Stomach smooth muscle (tissue), 2 donors: ENCODE measurements at regions not wholly inside any gene's neighbourhood (a gene's known extent, or its start where the extent isn't known, plus 50 kb on each side); places are given as distances from the start of the nearest gene placed in this dataset.
"Not testable (repeated sequence)": the region's sequence is repeated elsewhere in the genome, so short reads cannot be mapped to it uniquely, and the experiment has no call there.

Source experiments
- H3K27ac ChIP-seq: one replicate; pipeline ENCODE4 v1.7.0; 2013; ENCODE audit warnings: mild to moderate bottlenecking, low read length, inconsistent platforms
- H3K27me3 ChIP-seq, 2 donors: one replicate each; pipeline ENCODE4 v1.7.0; 2013; ENCODE audit warnings: low read length in 2 of 2; ENCODE audit not compliant: insufficient read depth in 2 of 2, control insufficient read depth in 1 of 2
- H3K36me3 ChIP-seq, 2 donors: one replicate each; pipeline ENCODE4 v1.7.0; 2013; ENCODE audit warnings: low read length in 2 of 2; ENCODE audit not compliant: control insufficient read depth in 2 of 2, insufficient read depth in 2 of 2
- H3K4me1 ChIP-seq: one replicate; pipeline ENCODE4 v1.7.0; 2013; ENCODE audit warnings: low read length; ENCODE audit not compliant: control insufficient read depth, insufficient read depth
- H3K4me3 ChIP-seq, 2 donors: one replicate each; pipeline ENCODE4 v1.7.0; 2013; ENCODE audit warnings: low read length in 2 of 2
- H3K9ac ChIP-seq, 2 donors: one replicate each; pipeline ENCODE4 v1.7.0; 2013; ENCODE audit warnings: low read length in 2 of 2, mild to moderate bottlenecking in 1 of 2
- H3K9me3 ChIP-seq, 2 donors: one replicate each; pipeline ENCODE4 v1.7.0; 2013; ENCODE audit warnings: low read length in 2 of 2; ENCODE audit not compliant: control insufficient read depth in 2 of 2
- donor health status: healthy.
- donor health status: Pancreatic carcinoma.

DNA sequence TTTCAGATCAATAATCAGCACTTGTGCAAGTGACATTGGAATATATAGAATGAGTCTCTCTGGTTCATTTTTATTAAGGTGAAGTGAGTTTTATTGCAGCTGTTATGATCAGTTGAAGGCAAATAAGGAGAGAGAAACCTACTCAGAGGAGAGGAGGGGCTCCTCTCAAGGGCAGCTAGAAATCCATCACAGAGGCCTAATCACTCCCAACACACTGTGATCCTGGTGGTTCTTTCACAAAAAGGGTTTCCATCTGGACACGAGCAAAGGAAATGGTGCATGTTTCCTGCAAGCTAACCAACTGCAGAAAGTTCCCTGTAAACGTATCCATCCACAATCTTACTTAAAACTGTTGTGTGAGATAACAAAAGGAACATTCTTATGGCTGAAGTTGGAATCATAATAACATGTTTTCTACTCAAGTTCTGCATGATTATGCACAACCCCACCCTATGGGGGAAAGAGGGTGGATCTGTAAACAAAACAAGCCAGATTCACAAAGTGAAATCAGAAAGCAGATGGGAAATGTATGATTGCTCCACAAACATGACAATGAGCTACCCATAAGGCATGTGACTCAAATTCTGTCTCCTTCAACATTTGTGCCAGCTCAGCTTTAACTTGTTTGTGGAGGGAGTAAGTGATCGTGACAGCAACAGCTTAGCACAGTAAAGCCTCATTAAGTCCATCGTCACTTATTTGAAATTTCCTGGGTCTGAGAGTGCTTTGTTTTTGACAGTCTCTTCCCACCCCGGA, 141.2 kb upstream of the ST6GALNAC5 start:
- Histone ChIP-seq H3K9ac (no peak overlapping the region), H3K27ac (no peak overlapping the region), H3K4me1 (no peaks in the 10 kb centered on the region), H3K4me3 (no peak overlapping the region), H3K36me3 (no peaks in the 10 kb centered on the region), H3K27me3 (no peaks in the 10 kb centered on the region), H3K9me3 (no peaks in the 10 kb centered on the region)

GRCh38 chr1:76727520-76727919, 139.8 kb upstream of the ST6GALNAC5 start:
- Histone ChIP-seq H3K4me3 (no peak overlapping the region), H3K9me3 (no peaks in the 10 kb centered on the region), H3K27me3 (no peaks in the 10 kb centered on the region), H3K36me3 (no peaks in the 10 kb centered on the region), H3K27ac (no peak overlapping the region), H3K4me1 (no peaks in the 10 kb centered on the region), H3K9ac (no peak overlapping the region)

DNA sequence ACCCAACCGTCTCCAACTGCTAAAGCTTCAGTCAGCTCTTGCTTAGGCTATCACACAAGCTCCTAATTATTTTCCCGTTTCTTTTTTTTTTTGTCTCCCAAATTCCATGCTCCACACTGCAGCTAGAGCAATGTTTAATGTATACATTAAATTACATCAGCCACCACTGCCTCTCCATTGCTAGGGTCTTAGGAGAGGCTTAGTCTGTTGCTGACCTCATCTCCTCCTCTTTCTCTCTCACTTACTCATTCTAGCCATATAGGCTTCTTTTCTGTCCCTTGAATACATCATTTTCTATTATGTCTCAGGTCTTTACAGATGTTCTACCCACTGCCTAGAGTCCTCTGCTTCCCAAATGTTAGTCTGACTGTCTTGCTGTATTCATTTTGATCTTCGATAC, 138.1 kb upstream of the ST6GALNAC5 start:
- no peak overlapping the region for H3K27ac ChIP-seq
- no peak overlapping the region for H3K4me3 ChIP-seq
- H3K27me3 ChIP-seq: no peaks in the 10 kb centered on the region
- H3K4me1 ChIP-seq: no peaks in the 10 kb centered on the region
- H3K36me3 ChIP-seq: no peaks in the 10 kb centered on the region
- no peaks in the 10 kb centered on the region for H3K9me3 ChIP-seq
- H3K9ac ChIP-seq: no peak overlapping the region

- no peak overlapping the region for H3K27ac ChIP-seq
- H3K27me3 ChIP-seq: no peaks in the 10 kb centered on the region
- H3K9me3 ChIP-seq: no peaks in the 10 kb centered on the region
- no peaks in the 10 kb centered on the region for H3K36me3 ChIP-seq
- H3K9ac ChIP-seq: no peak overlapping the region
- no peak overlapping the region for H3K4me3 ChIP-seq
- H3K4me1 ChIP-seq: no peaks in the 10 kb centered on the region
These were observed 137.3 kb upstream of the ST6GALNAC5 start for GRCh38 chr1:76730027-76730426.

GRCh38 chr1:76738355-76738754, 128.9 kb upstream of the ST6GALNAC5 start:
- not testable (repeated sequence) for H3K27ac ChIP-seq, H3K36me3 ChIP-seq, H3K9me3 ChIP-seq, H3K4me1 ChIP-seq, H3K9ac ChIP-seq, H3K27me3 ChIP-seq, H3K4me3 ChIP-seq

GRCh38 chr1:76740956-76741355, 126.3 kb upstream of the ST6GALNAC5 start:
- H3K9ac ChIP-seq, H3K4me3 ChIP-seq, H3K4me1 ChIP-seq, H3K27me3 ChIP-seq, H3K9me3 ChIP-seq, H3K27ac ChIP-seq, H3K36me3 ChIP-seq: not testable (repeated sequence)

DNA sequence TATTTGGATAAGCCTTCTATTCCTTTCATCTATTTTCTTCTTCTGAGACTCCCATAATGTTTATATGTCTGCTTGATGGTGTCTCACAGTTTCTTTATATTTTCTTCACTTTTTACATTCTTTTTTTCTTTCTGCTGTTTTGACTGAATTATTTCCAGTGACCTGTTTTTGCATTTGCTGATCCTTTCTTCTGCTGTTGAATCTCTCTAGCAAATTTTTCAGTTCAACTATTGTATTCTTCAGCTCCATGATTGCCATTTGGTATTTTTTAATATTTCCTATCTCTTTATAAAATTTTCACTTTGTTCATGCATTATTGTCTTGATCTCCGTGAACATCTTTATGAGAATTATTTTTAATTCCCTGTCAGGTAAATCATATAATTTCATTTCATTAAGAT, 122.3 kb upstream of the ST6GALNAC5 start:
- Histone ChIP-seq H3K4me3 (no peak overlapping the region), H3K4me1 (no peaks in the 10 kb centered on the region), H3K27me3 (no peaks in the 10 kb centered on the region), H3K9ac (no peak overlapping the region), H3K27ac (no peak overlapping the region), H3K36me3 (no peaks in the 10 kb centered on the region), H3K9me3 (peaks cover 0 to 8% of the 10 kb centered on the region in 2 donors)

DNA sequence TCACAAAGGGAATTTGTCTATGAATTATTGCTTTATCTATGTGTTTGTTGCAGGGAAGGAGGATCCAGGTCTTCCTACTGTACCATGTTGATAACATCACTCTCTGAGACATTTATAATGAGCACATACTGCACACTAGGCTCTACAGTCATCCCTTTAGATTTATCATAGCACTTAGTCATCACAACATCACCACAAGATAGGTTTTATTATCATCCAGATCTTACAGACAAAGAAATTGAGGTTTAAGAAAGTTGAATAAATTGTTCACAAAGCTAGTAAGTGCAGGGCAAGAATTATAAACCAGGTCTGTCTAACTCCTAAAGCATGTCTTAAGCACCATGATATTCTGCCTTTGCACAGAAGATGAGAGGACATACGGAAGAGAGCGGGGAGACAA, 121.1 kb upstream of the ST6GALNAC5 start:
- no peaks in the 10 kb centered on the region for H3K27me3 ChIP-seq
- no peaks in the 10 kb centered on the region for H3K4me1 ChIP-seq
- H3K9ac ChIP-seq: no peak overlapping the region
- no peak overlapping the region for H3K4me3 ChIP-seq
- no peak overlapping the region for H3K27ac ChIP-seq
- H3K9me3 ChIP-seq: peaks cover 0 to 8% of the 10 kb centered on the region in 2 donors
- H3K36me3 ChIP-seq: no peaks in the 10 kb centered on the region

- no peak overlapping the region for H3K27ac ChIP-seq
- H3K4me3 ChIP-seq: no peak overlapping the region
- H3K9ac ChIP-seq: no peak overlapping the region
- no peaks in the 10 kb centered on the region for H3K27me3 ChIP-seq
- H3K9me3 ChIP-seq: no peaks in the 10 kb centered on the region
- no peaks in the 10 kb centered on the region for H3K36me3 ChIP-seq
- no peaks in the 10 kb centered on the region for H3K4me1 ChIP-seq
These were observed 112.5 kb upstream of the ST6GALNAC5 start for GRCh38 chr1:76754730-76755129.

DNA sequence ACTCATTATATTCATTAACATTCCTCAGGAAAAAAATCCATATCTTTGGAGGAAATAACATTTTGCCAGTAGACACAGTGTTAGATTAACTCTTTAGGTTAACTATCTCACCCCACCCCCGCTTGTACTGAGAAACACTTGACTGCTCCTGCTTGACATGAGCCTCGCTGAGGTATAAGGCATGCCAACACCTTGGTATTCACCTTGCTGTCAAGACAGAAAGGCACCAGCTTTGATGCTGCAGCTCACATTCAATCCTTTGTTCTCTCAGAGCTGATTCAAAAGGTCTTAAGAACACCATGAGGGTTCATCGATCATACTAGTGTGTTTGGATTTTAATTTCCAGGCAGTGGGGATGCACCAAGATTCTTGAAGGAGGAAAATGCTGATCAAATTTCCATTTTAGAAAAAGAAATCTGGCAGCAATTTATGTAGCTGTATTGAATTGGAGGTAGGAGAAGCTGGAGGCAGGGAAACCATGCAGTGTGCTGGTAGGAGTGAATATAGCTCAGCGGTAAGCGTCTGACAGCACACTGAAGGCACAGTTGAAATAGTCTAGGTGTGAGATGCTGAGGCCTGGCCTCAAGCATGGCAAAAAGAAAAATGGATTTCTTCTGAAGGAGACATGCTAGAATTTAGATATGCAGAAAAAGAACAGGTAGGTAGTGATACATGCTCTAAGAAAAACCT, 108.0 kb upstream of the ST6GALNAC5 start:
- Histone ChIP-seq H3K9me3 (no peaks in the 10 kb centered on the region), H3K36me3 (no peaks in the 10 kb centered on the region), H3K9ac (no peak overlapping the region), H3K27me3 (no peaks in the 10 kb centered on the region), H3K4me3 (no peak overlapping the region), H3K4me1 (no peaks in the 10 kb centered on the region), H3K27ac (no peak overlapping the region)

DNA sequence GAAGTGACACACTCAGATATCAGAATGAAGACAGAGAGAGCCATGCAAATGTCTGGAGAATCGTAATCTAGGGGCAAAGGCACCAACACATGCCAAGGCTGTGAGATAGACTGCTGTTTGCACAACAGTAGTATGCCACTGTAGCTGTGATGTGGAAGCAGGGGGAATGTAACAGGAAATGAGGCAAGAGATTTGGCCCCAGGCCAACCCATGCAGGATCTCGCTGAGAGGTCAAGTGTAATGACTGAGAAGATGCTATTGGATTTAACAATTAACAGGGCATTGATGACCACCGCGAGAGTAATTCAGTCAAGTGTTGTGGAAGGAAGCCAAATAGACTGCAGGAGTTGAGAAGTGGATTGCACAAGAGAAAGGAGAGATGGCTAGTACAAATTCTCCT, 107.3 kb upstream of the ST6GALNAC5 start:
- H3K9me3 ChIP-seq: no peaks in the 10 kb centered on the region
- no peaks in the 10 kb centered on the region for H3K4me1 ChIP-seq
- H3K27me3 ChIP-seq: no peaks in the 10 kb centered on the region
- no peak overlapping the region for H3K9ac ChIP-seq
- H3K27ac ChIP-seq: no peak overlapping the region
- H3K36me3 ChIP-seq: no peaks in the 10 kb centered on the region
- no peak overlapping the region for H3K4me3 ChIP-seq
